Omental fat pad (tissue), 3 donors: ENCODE measurements at regions not wholly inside any gene's neighbourhood (a gene's known extent, or its start where the extent isn't known, plus 50 kb on each side); places are given as distances from the start of the nearest gene placed in this dataset.
"Not testable (repeated sequence)": the region's sequence is repeated elsewhere in the genome, so short reads cannot be mapped to it uniquely, and the experiment has no call there.

Source experiments
- ATAC-seq: fragments of 150-250 bp; one replicate; pipeline ENCODE4 v1.9.1; 2016; ENCODE audit warnings: mild to moderate bottlenecking, moderate library complexity; ENCODE audit not compliant: low FRiP score
- DNase-seq: peaks from one replicate; pipeline ENCODE4 v3.0.0-alpha.2; 2019; ENCODE audit warnings: low spot score
- CTCF ChIP-seq, 3 donors: fragments of 450-650 bp; IDR thresholded peaks; one replicate each; pipeline ENCODE4 v1.5.1; 2016 to 2017; ENCODE audit warnings: antibody characterized with exemption in 3 of 3, mild to moderate bottlenecking in 3 of 3, moderate library complexity in 2 of 3

- ATAC-seq: no peak
- no peak for DNase-seq
- no peak for TF ChIP-seq CTCF (IDR thresholded peaks at IDR 0.05)
Observed at GRCh38 chr21:25191141-25191540, 416.1 kb downstream of the MRPL39 start.

- DNase-seq (no peak), ATAC-seq (no peak)
- TF ChIP-seq CTCF (IDR thresholded peaks at IDR 0.05): no peak
Observed at GRCh38 chr21:25189497-25189896, 417.8 kb downstream of the MRPL39 start.

GRCh38 chr21:25188677-25189079 is 418.6 kb downstream of the MRPL39 start:
- DNase-seq (no peak), ATAC-seq (no peak)
- no peak for TF ChIP-seq CTCF (IDR thresholded peaks at IDR 0.05)

GRCh38 chr21:25186273-25186672 is 421.0 kb downstream of the MRPL39 start:
- TF ChIP-seq CTCF (IDR thresholded peaks at IDR 0.05): no peak
- no peak for ATAC-seq
- no peak for DNase-seq

GRCh38 chr21:25183577-25183976 is 423.7 kb downstream of the MRPL39 start:
- ATAC-seq (no peak), DNase-seq (no peak)
- TF ChIP-seq CTCF (IDR thresholded peaks at IDR 0.05): no peak

GRCh38 chr21:25181690-25182089 is 425.6 kb downstream of the MRPL39 start:
- not testable (repeated sequence) for ATAC-seq, DNase-seq

- DNase-seq (no peak), ATAC-seq (no peak)
- no peak for TF ChIP-seq CTCF (IDR thresholded peaks at IDR 0.05)
Observed at GRCh38 chr21:25179116-25179515, 428.2 kb downstream of the MRPL39 start.
